HG03442 (cell line): ENCODE measurements at regions not wholly inside any gene's neighbourhood (a gene's known extent, or its start where the extent isn't known, plus 50 kb on each side); places are given as distances from the start of the nearest gene placed in this dataset.

Source experiments
- ATAC-seq: cut with Tn5 transposase; IDR thresholded peaks from one replicate; pipeline ENCODE4 v1.9.1; 2021; ENCODE audit warnings: mild to moderate bottlenecking, moderate library complexity; ENCODE audit not compliant: unreplicated experiment

- ATAC-seq, result no peak
Measured at GRCh38 chr15:94021621-94022320, 209.6 kb upstream of the MCTP2 start.

- no peak for ATAC-seq
Measured at GRCh38 chr15:94019062-94019461, 212.3 kb upstream of the MCTP2 start.

- no peak for ATAC-seq
Measured at GRCh38 chr15:94015324-94015723, 216.0 kb upstream of the MCTP2 start.

- ATAC-seq, result no peak
Measured at GRCh38 chr15:94008104-94009074, 223.0 kb upstream of the MCTP2 start.

GRCh38 chr15:94004697-94005096 is 226.7 kb upstream of the MCTP2 start:
- ATAC-seq, result no peak

GRCh38 chr15:94002041-94002440 is 229.3 kb upstream of the MCTP2 start:
- no peak for ATAC-seq

- ATAC-seq, result no peak
Measured at GRCh38 chr15:94001255-94001801, 230.0 kb upstream of the MCTP2 start.

GRCh38 chr15:94000606-94001005 is 230.8 kb upstream of the MCTP2 start:
- ATAC-seq, result no peak

GRCh38 chr15:93997071-93997658 is 234.2 kb upstream of the MCTP2 start:
- ATAC-seq, result no peak

GRCh38 chr15:93989440-93989998 is 241.8 kb upstream of the MCTP2 start:
- no peak for ATAC-seq

GRCh38 chr15:93987068-93987467 is 244.3 kb upstream of the MCTP2 start:
- ATAC-seq, result no peak

- ATAC-seq, result no peak
Measured at GRCh38 chr15:93986400-93986984, 244.9 kb upstream of the MCTP2 start.

GRCh38 chr15:93985925-93986324 is 245.4 kb upstream of the MCTP2 start:
- ATAC-seq, result no peak

- ATAC-seq, result no peak
Measured at GRCh38 chr15:93985176-93985575, 246.2 kb upstream of the MCTP2 start.

- no peak for ATAC-seq
Measured at GRCh38 chr15:93983526-93983925, 247.8 kb upstream of the MCTP2 start.

GRCh38 chr15:93982226-93982727 is 249.1 kb upstream of the MCTP2 start:
- ATAC-seq, result no peak

GRCh38 chr15:93981706-93982105 is 249.7 kb upstream of the MCTP2 start:
- ATAC-seq, result no peak

- ATAC-seq, result no peak
Measured at GRCh38 chr15:93980261-93980911, 251.0 kb upstream of the MCTP2 start.

GRCh38 chr15:93974804-93975481 is 256.4 kb upstream of the MCTP2 start:
- no peak for ATAC-seq
